ENCODE measurements at regions not wholly inside any gene's neighbourhood (a gene's known extent, or its start where the extent isn't known, plus 50 kb on each side); places are given as distances from the start of the nearest gene placed in this dataset.

DNA sequence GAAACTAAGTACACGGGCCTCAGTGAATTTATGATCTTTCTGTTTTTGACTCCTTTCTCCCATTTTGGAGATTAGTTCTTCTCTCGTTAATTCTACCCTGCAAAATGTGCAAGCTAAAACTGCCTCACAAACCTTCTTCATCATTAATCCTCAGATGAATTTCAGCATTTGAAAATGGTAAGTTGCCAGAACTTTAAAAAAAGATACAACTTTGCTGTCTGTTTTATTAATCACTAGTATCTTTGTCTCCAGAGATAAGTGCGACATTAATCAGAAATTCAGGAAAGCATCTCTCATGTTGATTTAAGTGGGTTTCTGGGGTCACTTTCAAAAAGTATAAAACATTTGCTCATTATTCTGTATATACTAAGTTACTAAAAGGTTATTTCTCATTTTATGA, 227.0 kb upstream of the RXFP2 start:
- no peak overlapping the region for H3K27ac Mint-ChIP-seq
- ATAC-seq (no peak), DNase-seq (ENCODE audit: low spot score) (no peak)
- no peaks in the 10 kb centered on the region for H3K9me3 Mint-ChIP-seq
- H3K4me1 Mint-ChIP-seq (ENCODE audit: low read depth in 2 of 2): no peaks in the 10 kb centered on the region
- no peak overlapping the region for H3K4me3 Mint-ChIP-seq
- no peaks in the 10 kb centered on the region for H3K36me3 Mint-ChIP-seq
- peaks cover 13 to 35% of the 10 kb centered on the region in 2 donors for H3K27me3 Mint-ChIP-seq

DNA sequence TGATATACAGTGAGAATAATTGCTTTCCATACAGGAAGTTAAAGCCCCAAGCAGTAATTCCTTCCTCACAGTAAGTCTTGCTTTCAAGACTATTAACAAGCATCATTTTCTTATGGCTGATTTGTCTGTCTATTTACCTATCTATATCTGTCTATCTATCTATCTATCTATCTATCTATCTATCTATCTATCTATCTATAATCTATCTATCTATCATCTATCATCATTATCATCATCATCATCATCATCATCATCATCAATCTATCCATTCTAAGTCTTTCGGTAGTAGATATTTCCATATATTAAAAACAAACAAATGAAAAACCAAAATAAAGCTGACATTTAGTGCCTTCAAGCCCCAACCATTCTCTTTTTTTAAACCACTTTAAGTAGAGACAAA, 224.4 kb upstream of the RXFP2 start:
- no peaks in the 10 kb centered on the region for H3K4me1 Mint-ChIP-seq (ENCODE audit: low read depth in 2 of 2)
- ATAC-seq (no peak), DNase-seq (ENCODE audit: low spot score) (no peak)
- H3K27me3 Mint-ChIP-seq: peaks cover 12 to 38% of the 10 kb centered on the region in 2 donors
- no peaks in the 10 kb centered on the region for H3K36me3 Mint-ChIP-seq
- no peak overlapping the region for H3K27ac Mint-ChIP-seq
- H3K4me3 Mint-ChIP-seq: no peak overlapping the region
- H3K9me3 Mint-ChIP-seq: no peaks in the 10 kb centered on the region

DNA sequence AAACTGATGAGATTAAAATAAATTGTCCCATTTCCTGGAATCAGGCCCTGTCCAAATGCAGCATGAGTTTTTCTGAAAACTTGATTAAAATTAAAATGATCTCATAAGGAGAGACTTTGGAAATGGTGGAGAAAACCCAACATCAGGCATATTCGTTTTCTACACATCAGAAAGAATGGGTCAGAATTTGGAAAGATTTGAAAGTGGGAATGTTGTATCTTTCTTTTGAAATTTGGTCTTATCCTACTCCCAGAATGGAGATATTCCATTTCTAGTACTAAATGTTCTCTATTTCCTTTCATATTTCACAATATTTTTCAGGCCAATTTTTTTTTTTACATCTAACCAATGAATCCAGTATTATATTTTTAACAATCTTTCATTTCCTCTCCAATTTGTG, 223.9 kb upstream of the RXFP2 start:
- no peak for ATAC-seq
- Mint-ChIP-seq H3K9me3 (no peaks in the 10 kb centered on the region), H3K27ac (no peak overlapping the region), H3K27me3 (peaks cover 11 to 35% of the 10 kb centered on the region in 2 donors), H3K4me1 (ENCODE audit: low read depth in 2 of 2) (no peaks in the 10 kb centered on the region), H3K36me3 (no peaks in the 10 kb centered on the region), H3K4me3 (no peak overlapping the region)
- no peak for DNase-seq (ENCODE audit: low spot score)

DNA sequence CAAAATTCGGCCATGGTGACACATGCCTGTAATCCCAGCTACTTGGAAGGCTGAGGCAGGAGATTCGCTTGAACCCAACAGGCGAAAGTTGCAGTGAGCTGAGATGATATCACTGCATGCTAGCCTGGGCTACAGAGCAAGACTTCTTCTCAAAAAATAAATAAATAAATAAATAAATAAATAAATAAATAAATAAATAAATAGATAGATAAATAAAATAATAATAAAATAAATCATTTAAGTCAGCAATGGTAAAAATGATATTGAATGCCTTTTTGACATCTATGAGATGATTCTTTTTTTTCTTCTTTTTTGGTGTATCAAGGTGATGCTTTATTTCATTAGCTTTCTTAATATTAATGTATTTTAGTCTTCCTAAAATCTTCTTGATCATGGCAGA, 221.7 kb upstream of the RXFP2 start:
- no peak for ATAC-seq
- H3K4me3 Mint-ChIP-seq: no peak overlapping the region

GRCh38 chr13:31518645-31519044, 220.7 kb upstream of the RXFP2 start:
- ATAC-seq (no peak), DNase-seq (ENCODE audit: low spot score) (no peak)
- H3K27ac Mint-ChIP-seq: no peak overlapping the region
- H3K4me3 Mint-ChIP-seq: no peak overlapping the region
- no peaks in the 10 kb centered on the region for H3K36me3 Mint-ChIP-seq
- H3K4me1 Mint-ChIP-seq (ENCODE audit: low read depth in 2 of 2): no peaks in the 10 kb centered on the region
- peaks cover 13 to 33% of the 10 kb centered on the region in 2 donors for H3K27me3 Mint-ChIP-seq
- no peaks in the 10 kb centered on the region for H3K9me3 Mint-ChIP-seq

More for the DNA sequence above, 221.7 kb upstream of the RXFP2 start:
- H3K9me3 Mint-ChIP-seq: no peaks in the 10 kb centered on the region
- H3K27me3 Mint-ChIP-seq: peaks cover 13 to 33% of the 10 kb centered on the region in 2 donors
- H3K27ac Mint-ChIP-seq: no peak overlapping the region
- H3K36me3 Mint-ChIP-seq: no peaks in the 10 kb centered on the region
- no peaks in the 10 kb centered on the region for H3K4me1 Mint-ChIP-seq (ENCODE audit: low read depth in 2 of 2)
- no peak for DNase-seq (ENCODE audit: low spot score)

- Mint-ChIP-seq H3K36me3 (no peaks in the 10 kb centered on the region), H3K4me1 (ENCODE audit: low read depth in 2 of 2) (no peaks in the 10 kb centered on the region), H3K27ac (no peak overlapping the region), H3K4me3 (no peak overlapping the region), H3K9me3 (no peaks in the 10 kb centered on the region), H3K27me3 (peaks cover 11 to 20% of the 10 kb centered on the region in 2 donors)
- DNase-seq (ENCODE audit: low spot score): no peak
- ATAC-seq: no peak
Measured at GRCh38 chr13:31521435-31521834, 217.9 kb upstream of the RXFP2 start.

GRCh38 chr13:31522396-31522795, 216.9 kb upstream of the RXFP2 start:
- peaks cover 11 to 20% of the 10 kb centered on the region in 2 donors for H3K27me3 Mint-ChIP-seq
- H3K27ac Mint-ChIP-seq: no peak overlapping the region
- no peaks in the 10 kb centered on the region for H3K9me3 Mint-ChIP-seq
- ATAC-seq (no peak), DNase-seq (ENCODE audit: low spot score) (no peak)
- no peak overlapping the region for H3K4me3 Mint-ChIP-seq
- no peaks in the 10 kb centered on the region for H3K36me3 Mint-ChIP-seq
- no peaks in the 10 kb centered on the region for H3K4me1 Mint-ChIP-seq (ENCODE audit: low read depth in 2 of 2)

DNA sequence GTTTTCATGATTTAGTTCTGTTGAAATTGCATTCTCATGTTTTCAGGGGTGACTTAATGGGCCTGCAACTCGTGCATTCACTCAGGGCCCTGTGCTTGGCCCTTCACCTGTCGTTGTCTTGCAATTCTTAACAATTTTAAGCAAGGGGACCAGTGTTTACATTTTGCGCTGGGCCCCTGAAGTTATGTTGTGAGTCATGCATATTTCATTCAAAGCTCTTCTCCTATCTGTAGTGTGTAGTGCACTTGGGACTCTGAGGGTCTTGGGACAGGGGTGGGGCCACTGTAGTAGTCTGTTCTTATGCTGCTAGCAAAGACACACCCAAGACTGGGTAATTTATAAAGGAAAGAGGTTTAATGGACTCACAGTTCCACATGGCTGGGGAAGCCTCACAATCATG, 211.2 kb upstream of the RXFP2 start:
- Mint-ChIP-seq H3K4me3 (no peak overlapping the region), H3K36me3 (no peaks in the 10 kb centered on the region), H3K27me3 (peaks cover 4 to 17% of the 10 kb centered on the region in 2 donors), H3K9me3 (no peaks in the 10 kb centered on the region), H3K4me1 (ENCODE audit: low read depth in 2 of 2) (no peaks in the 10 kb centered on the region), H3K27ac (no peak overlapping the region)
- ATAC-seq (no peak), DNase-seq (ENCODE audit: low spot score) (no peak)

DNA sequence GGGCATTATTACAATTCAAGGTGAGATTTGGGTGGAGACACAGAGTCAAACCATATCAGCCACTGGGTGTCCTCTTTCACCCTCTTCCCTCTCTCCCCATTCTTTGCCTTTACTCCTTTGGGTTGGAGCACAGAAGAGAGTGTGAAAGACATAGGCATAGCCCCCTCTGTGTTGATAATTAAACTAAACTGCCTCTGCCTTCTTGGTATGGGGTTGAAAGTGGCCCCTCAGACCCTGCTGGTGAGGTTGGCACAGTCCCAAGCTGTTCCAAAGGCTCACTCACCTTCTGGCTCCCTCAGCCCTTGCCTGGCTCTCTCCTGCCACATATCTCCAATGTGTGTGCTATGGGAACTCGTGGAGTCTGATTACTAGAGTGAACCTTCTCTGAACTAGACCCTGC, 210.6 kb upstream of the RXFP2 start:
- Mint-ChIP-seq H3K27ac (no peak overlapping the region), H3K4me1 (ENCODE audit: low read depth in 2 of 2) (no peaks in the 10 kb centered on the region), H3K4me3 (no peak overlapping the region), H3K9me3 (no peaks in the 10 kb centered on the region), H3K36me3 (no peaks in the 10 kb centered on the region), H3K27me3 (peaks cover 4 to 23% of the 10 kb centered on the region in 2 donors)
- DNase-seq (ENCODE audit: low spot score) (no peak), ATAC-seq (peak in 1 of 2 donors; percentile 32)

DNA sequence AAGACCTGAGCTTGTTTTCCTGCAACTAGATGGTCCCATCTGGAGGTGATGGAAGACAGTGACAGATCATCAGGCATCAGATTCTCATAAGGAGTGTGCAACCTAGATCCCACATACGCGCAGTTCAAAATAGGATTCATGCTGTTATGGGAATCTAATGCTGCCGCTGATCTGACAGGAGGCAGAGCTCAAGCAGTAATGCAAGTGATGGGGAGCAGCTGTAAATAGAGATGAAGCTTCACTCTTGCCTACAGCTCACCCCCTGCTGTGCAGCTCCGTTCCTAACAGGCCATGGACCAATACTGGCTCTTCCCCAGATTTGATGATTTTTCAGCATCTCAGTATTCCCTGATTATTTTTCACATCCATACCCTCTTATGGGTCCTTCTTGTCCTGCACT, 208.4 kb upstream of the RXFP2 start:
- no peak overlapping the region for H3K27ac Mint-ChIP-seq
- DNase-seq (ENCODE audit: low spot score) (no peak), ATAC-seq (no peak)
- H3K4me3 Mint-ChIP-seq: no peak overlapping the region
- H3K4me1 Mint-ChIP-seq (ENCODE audit: low read depth in 2 of 2): no peaks in the 10 kb centered on the region
- H3K36me3 Mint-ChIP-seq: no peaks in the 10 kb centered on the region
- peaks cover 4 to 33% of the 10 kb centered on the region in 2 donors for H3K27me3 Mint-ChIP-seq
- H3K9me3 Mint-ChIP-seq: no peaks in the 10 kb centered on the region

DNA sequence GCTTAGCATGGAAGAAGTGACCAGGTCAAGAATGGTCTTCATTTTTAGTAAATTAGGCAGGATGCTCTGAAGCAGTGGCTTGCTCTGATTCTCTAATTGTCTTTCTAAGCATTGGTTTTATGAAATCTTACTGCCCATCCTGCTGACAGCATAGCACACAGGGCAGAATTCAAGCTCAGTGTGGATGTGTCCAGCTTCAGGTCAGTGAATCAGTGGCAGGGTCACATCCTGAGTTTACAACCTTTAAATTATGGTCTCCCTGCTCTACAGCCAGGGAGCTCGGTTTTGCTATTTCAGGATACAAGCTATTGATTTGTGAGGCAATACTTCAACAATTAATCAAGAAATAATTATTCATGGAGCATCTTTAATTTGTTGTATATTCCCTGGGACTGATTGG, 202.3 kb upstream of the RXFP2 start:
- DNase-seq (ENCODE audit: low spot score): no peak
- Mint-ChIP-seq H3K27me3 (peaks cover 11 to 64% of the 10 kb centered on the region in 2 donors), H3K4me1 (ENCODE audit: low read depth in 2 of 2) (no peaks in the 10 kb centered on the region), H3K27ac (no peak overlapping the region), H3K36me3 (no peaks in the 10 kb centered on the region), H3K9me3 (no peaks in the 10 kb centered on the region), H3K4me3 (no peak overlapping the region)
- ATAC-seq: no peak

DNA sequence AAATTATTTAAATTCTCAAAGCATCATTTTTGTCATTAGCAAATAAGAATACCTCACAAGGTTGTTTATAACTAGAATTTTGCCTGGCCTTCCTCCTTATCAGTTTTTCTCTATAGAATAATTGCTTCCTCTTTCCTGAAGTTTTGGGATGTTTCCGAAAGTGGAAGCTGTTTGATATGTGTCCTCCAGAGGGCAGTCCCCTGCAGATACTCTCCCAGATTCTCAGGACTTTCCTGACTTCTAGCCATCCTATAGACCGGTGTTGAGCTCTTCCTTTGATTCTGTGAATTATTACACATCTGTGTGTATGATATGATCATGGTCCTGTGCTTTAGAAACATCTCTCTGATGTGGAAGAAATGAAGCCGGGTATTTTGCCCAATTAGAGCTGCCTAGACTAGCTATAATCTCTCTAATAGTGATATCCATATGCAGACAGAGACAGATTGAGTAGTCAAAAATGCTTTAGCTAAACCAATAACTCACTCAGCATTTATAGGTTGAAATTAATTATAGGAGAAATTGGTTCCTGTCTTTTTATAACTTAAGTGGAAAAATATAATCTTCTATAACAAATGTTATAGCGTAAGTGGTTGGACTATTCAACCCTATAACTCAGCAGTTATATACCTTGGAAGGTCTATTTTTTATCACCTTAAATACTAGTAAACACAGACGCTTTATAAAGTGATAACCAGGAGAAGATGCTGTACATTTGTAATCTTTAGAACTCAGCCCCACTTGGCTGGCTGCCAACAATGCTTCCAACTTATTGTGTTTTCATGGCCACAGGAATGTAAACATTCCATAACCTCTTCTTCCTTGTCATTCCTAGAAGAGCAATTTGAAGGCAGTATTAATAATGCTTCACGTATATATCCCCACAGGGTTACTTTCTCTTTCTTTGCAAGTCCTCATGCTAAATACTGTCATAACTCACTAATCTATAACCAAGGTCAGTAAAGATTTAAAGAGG, 201.0 kb upstream of the RXFP2 start:
- Mint-ChIP-seq H3K27me3 (peaks cover 11 to 52% of the 10 kb centered on the region in 2 donors), H3K4me1 (ENCODE audit: low read depth in 2 of 2) (no peaks in the 10 kb centered on the region)
- no peak for ATAC-seq

DNA sequence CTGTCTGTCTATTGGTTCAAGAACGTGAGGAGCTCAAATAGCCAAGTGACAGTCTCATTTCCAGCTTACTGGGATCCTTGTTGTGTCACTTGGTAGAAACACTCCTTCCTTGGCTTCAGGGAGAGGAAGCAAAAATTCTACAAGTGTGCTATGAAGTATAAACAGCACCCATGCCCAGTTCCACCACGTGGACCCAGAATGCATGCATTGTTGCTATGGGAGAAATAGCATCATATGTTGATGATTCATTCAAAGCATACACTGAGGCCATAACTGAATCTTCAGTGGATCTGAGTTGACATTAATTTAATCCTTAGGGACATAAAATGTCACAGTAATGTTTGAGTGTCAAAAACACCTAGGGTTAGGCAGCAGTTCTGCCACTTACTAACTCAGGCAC, 199.0 kb upstream of the RXFP2 start:
- H3K4me1 Mint-ChIP-seq (ENCODE audit: low read depth in 2 of 2): no peaks in the 10 kb centered on the region
- no peak overlapping the region for H3K4me3 Mint-ChIP-seq
- ATAC-seq (no peak), DNase-seq (ENCODE audit: low spot score) (no peak)
- H3K27me3 Mint-ChIP-seq: peaks cover 15 to 48% of the 10 kb centered on the region in 2 donors
- no peaks in the 10 kb centered on the region for H3K36me3 Mint-ChIP-seq
- H3K27ac Mint-ChIP-seq: no peak overlapping the region
- no peaks in the 10 kb centered on the region for H3K9me3 Mint-ChIP-seq

More for the DNA sequence above, 201.0 kb upstream of the RXFP2 start:
- Mint-ChIP-seq H3K4me3 (no peak overlapping the region), H3K9me3 (no peaks in the 10 kb centered on the region), H3K27ac (no peak overlapping the region), H3K36me3 (no peaks in the 10 kb centered on the region)
- no peak for DNase-seq (ENCODE audit: low spot score)

DNA sequence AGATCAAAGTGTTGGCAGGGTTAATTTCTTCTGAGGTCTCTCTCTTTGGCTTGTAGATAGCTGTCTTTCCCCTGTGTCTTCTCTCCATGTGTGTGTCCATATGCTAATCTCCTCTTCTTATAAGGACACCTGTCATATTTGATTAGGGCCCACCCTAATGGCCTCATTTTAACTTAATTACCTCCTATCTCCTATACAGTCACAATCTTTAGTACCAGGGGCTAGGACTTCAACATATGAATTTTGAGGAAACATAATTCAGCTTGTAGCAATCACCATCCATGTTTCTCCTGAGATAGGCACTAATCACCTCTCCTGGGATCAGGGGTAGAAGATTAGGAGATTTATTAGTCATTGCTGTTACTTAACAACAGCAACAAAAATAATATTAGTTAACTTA, 196.1 kb upstream of the RXFP2 start:
- no peaks in the 10 kb centered on the region for H3K4me1 Mint-ChIP-seq (ENCODE audit: low read depth in 2 of 2)
- DNase-seq (ENCODE audit: low spot score) (no peak), ATAC-seq (no peak)
- no peaks in the 10 kb centered on the region for H3K9me3 Mint-ChIP-seq
- peaks cover 10 to 38% of the 10 kb centered on the region in 2 donors for H3K27me3 Mint-ChIP-seq
- H3K4me3 Mint-ChIP-seq: no peak overlapping the region
- H3K27ac Mint-ChIP-seq: no peak overlapping the region
- no peaks in the 10 kb centered on the region for H3K36me3 Mint-ChIP-seq
